Mesendoderm (in vitro differentiated cells): ENCODE measurements at regions not wholly inside any gene's neighbourhood (a gene's known extent, or its start where the extent isn't known, plus 50 kb on each side); places are given as distances from the start of the nearest gene placed in this dataset.

Source experiments
- DNase-seq: peaks from one replicate; pipeline ENCODE4 v3.0.0; 2013
- H2AK5ac ChIP-seq: 2 replicates; pipeline ENCODE4 v1.6.1; 2013; ENCODE audit warnings: low read length, inconsistent platforms
- H2BK120ac ChIP-seq: 2 replicates; pipeline ENCODE4 v1.6.1; 2013; ENCODE audit warnings: low read depth, mild to moderate bottlenecking, low read length, moderate library complexity, mixed read lengths
- H2BK15ac ChIP-seq: replicated peaks from 2 replicates; pipeline ENCODE4 v1.6.1; 2013; ENCODE audit warnings: low read depth, mild to moderate bottlenecking, moderate library complexity
- H2BK5ac ChIP-seq: 2 replicates; pipeline ENCODE4 v1.6.1; 2013; ENCODE audit warnings: low read length, inconsistent platforms
- H3K18ac ChIP-seq: 2 replicates; pipeline ENCODE4 v1.6.1; 2013; ENCODE audit warnings: mild to moderate bottlenecking, low read length, mixed read lengths
- H3K23ac ChIP-seq: one replicate; pipeline ENCODE4 v1.6.1; 2013; ENCODE audit warnings: low read length
- H3K27ac ChIP-seq: 2 replicates; pipeline ENCODE4 v1.5.1; 2013; ENCODE audit warnings: low read depth, mild to moderate bottlenecking, inconsistent platforms, low read length, moderate library complexity
- H3K27me3 ChIP-seq: 2 replicates; pipeline ENCODE4 v1.6.1; 2013; ENCODE audit warnings: low read length, control low read depth, mild to moderate bottlenecking, inconsistent platforms; ENCODE audit not compliant: insufficient read depth, poor library complexity
- H3K36me3 ChIP-seq: 2 replicates; pipeline ENCODE4 v1.6.1; 2013; ENCODE audit warnings: low read length, inconsistent platforms; ENCODE audit not compliant: control insufficient read depth, insufficient read depth
- H3K4ac ChIP-seq: one replicate; pipeline ENCODE4 v1.6.1; 2013; ENCODE audit warnings: low read depth, mild to moderate bottlenecking, low read length, moderate library complexity
- H3K4me1 ChIP-seq: 2 replicates; pipeline ENCODE4 v1.6.1; 2013; ENCODE audit warnings: low read depth, low read length, inconsistent platforms; ENCODE audit not compliant: control insufficient read depth
- H3K4me2 ChIP-seq: 2 replicates; pipeline ENCODE4 v1.6.1; 2013; ENCODE audit warnings: low read length
- H3K4me3 ChIP-seq: 2 replicates; pipeline ENCODE4 v1.5.1; 2013; ENCODE audit warnings: mild to moderate bottlenecking, low read length
- H3K56ac ChIP-seq: one replicate; pipeline ENCODE4 v1.6.1; 2013; ENCODE audit warnings: low read length
- H3K79me1 ChIP-seq: 2 replicates; pipeline ENCODE4 v1.6.1; 2013; ENCODE audit warnings: low read length, inconsistent platforms
- H3K79me2 ChIP-seq: 2 replicates; pipeline ENCODE4 v1.6.1; 2013; ENCODE audit warnings: mild to moderate bottlenecking, low read length; ENCODE audit not compliant: control insufficient read depth, insufficient read depth
- H3K9ac ChIP-seq: 2 replicates; pipeline ENCODE4 v1.6.1; 2013; ENCODE audit warnings: low read length, inconsistent platforms
- H4K5ac ChIP-seq: one replicate; pipeline ENCODE4 v1.6.1; 2013; ENCODE audit warnings: low read length
- H4K8ac ChIP-seq: one replicate; pipeline ENCODE4 v1.6.1; 2013; ENCODE audit warnings: low read depth, mild to moderate bottlenecking, control low read depth, low read length, moderate library complexity
- WGBS: extraction: QIAGEN DNeasy Blood & Tissue Kit; methylation state at CpG from one replicate; pipeline ENCODE4 v1.1.7; 2013; ENCODE audit warnings: low lambda C conversion rate, missing lambda C conversion rate; ENCODE audit not compliant: insufficient coverage; ENCODE audit errors: extremely low coverage; 5-methylcytosine and 5-hydroxymethylcytosine counted together

GRCh38 chr12:58530742-58531062, 389.6 kb downstream of the LRIG3 start:
- H2BK120ac ChIP-seq, result no peak overlapping the region
- H3K27me3 ChIP-seq, result no peaks in the 10 kb centered on the region
- no peak overlapping the region for H3K23ac ChIP-seq
- no peak overlapping the region for H3K9ac ChIP-seq
- no peaks in the 10 kb centered on the region for H3K4me1 ChIP-seq
- no peak overlapping the region for H3K56ac ChIP-seq
- no peak overlapping the region for H3K27ac ChIP-seq
- no peak overlapping the region for H2BK5ac ChIP-seq
- no peak overlapping the region for H3K4me3 ChIP-seq
- no CpG with 5 or more reads among the region's 2 CpGs for WGBS
- no peak overlapping the region for H3K4me2 ChIP-seq
- no peak overlapping the region for H3K18ac ChIP-seq
- no peaks in the 10 kb centered on the region for H3K79me2 ChIP-seq
- H4K5ac ChIP-seq, result no peak overlapping the region
- H3K36me3 ChIP-seq, result no peaks in the 10 kb centered on the region
- H3K79me1 ChIP-seq, result no peaks in the 10 kb centered on the region
- H4K8ac ChIP-seq, result no peak overlapping the region
- DNase-seq, result no peak
- no peak overlapping the region for H2BK15ac ChIP-seq
- no peak overlapping the region for H3K4ac ChIP-seq
- no peak overlapping the region for H2AK5ac ChIP-seq

DNA sequence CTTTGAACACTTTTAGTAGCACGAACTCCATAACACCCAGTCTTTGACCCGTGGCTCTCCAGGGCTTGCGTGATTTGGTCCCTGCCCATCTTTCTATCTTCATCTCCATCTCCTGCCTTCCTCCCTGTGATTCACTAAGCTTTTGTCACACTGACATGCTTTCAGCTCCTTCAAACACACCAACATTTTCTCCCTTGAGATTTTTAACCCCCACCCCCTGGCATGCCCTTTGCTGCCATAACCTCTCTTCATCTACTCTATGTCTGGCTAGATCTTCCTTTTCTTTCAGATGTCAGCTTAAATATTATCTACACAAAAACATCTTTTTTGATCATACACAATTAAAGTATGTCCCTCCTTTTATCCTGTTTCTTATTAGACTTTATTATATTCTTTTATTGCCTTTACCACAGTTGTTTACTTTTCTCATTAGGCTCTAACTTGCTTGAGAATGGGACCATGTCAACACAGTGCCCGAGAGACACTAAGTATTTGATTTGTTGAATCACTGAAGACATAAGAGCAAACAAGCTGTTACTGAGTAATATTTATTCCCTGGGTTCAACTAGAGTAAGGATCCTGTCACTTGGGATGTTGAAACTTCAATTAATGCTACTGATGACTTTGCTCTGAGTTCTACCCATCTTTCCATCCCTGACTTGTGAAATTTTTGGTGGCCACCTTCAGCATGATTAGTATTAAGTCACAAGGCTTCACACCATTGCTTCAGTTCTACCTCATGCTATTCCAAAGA, 387.3 kb downstream of the LRIG3 start:
- WGBS, result no CpG with 5 or more reads among the region's 4 CpGs
- Histone ChIP-seq H3K4me2 (no peak overlapping the region), H3K27ac (no peak overlapping the region)

DNA sequence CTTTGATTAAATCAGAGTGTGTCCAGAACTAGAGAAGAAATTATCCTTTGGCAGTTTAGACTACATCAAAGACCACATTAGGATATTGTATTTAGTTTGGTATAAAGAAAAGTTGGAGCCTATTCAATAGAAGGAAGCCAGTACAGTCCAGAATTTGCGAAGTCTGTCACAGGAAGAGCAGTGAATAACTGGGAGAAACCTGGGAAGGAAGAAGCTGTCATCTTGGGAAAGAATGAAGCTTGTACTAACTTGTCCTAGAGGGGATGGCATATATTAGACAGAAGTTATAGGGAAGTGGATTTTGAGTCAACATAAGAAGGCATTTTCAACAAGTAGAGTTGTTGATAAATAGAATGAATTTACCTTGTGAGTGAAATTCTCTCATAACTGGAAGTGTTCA, 386.7 kb downstream of the LRIG3 start:
- Histone ChIP-seq H3K4me2 (no peak overlapping the region), H3K56ac (no peak overlapping the region), H3K79me2 (no peaks in the 10 kb centered on the region), H3K9ac (no peak overlapping the region), H2BK5ac (no peak overlapping the region), H3K23ac (no peak overlapping the region), H3K18ac (no peak overlapping the region), H3K79me1 (no peaks in the 10 kb centered on the region), H4K5ac (no peak overlapping the region), H3K4me1 (no peaks in the 10 kb centered on the region), H2BK120ac (no peak overlapping the region), H2BK15ac (no peak overlapping the region), H3K36me3 (no peaks in the 10 kb centered on the region), H3K4me3 (no peak overlapping the region), H4K8ac (no peak overlapping the region), H3K27me3 (no peaks in the 10 kb centered on the region), H3K27ac (no peak overlapping the region), H3K4ac (no peak overlapping the region), H2AK5ac (no peak overlapping the region)
- DNase-seq, result no peak
- WGBS, result no CpG with 5 or more reads among the region's 1 CpG

More for the DNA sequence above, 387.3 kb downstream of the LRIG3 start:
- Histone ChIP-seq H2BK5ac (no peak overlapping the region), H3K27me3 (no peaks in the 10 kb centered on the region), H2BK120ac (no peak overlapping the region), H4K8ac (no peak overlapping the region), H3K4ac (no peak overlapping the region), H3K18ac (no peak overlapping the region), H3K4me1 (no peaks in the 10 kb centered on the region), H3K4me3 (no peak overlapping the region), H3K79me1 (no peaks in the 10 kb centered on the region), H2AK5ac (no peak overlapping the region), H3K36me3 (no peaks in the 10 kb centered on the region), H3K79me2 (no peaks in the 10 kb centered on the region), H3K9ac (no peak overlapping the region), H3K56ac (no peak overlapping the region), H2BK15ac (no peak overlapping the region), H3K23ac (no peak overlapping the region), H4K5ac (no peak overlapping the region)
- no peak for DNase-seq

DNA sequence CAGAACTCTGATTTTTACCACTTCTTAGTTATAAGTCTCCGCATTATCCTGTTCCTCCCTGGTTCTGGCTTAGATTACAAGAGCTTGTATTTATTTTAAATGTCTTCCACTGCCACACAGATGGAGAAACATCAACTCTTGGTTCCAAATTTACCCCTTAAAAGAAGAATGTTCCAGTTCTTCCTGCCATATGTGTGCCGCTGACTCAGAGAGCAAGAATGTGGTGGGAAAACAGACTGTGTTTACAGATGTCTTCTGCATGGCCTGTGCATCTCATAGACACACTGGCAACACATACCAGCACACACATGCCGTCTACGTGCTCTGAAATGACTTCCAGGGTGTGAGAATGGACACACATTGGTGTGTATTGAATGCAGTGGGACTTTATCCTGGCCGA, 383.0 kb downstream of the LRIG3 start:
- no peaks in the 10 kb centered on the region for H3K27me3 ChIP-seq
- no peak overlapping the region for H3K23ac ChIP-seq
- H3K4me3 ChIP-seq, result no peak overlapping the region
- H2BK120ac ChIP-seq, result no peak overlapping the region
- H3K79me1 ChIP-seq, result no peaks in the 10 kb centered on the region
- H4K8ac ChIP-seq, result no peak overlapping the region
- H3K36me3 ChIP-seq, result no peaks in the 10 kb centered on the region
- no peak overlapping the region for H2BK15ac ChIP-seq
- H3K56ac ChIP-seq, result no peak overlapping the region
- DNase-seq, result no peak
- H3K9ac ChIP-seq, result no peak overlapping the region
- H2BK5ac ChIP-seq, result no peak overlapping the region
- no peak overlapping the region for H4K5ac ChIP-seq
- H3K4me2 ChIP-seq, result no peak overlapping the region
- no peak overlapping the region for H3K18ac ChIP-seq
- no peak overlapping the region for H2AK5ac ChIP-seq
- H3K4me1 ChIP-seq, result no peaks in the 10 kb centered on the region
- H3K27ac ChIP-seq, result no peak overlapping the region
- H3K79me2 ChIP-seq, result no peaks in the 10 kb centered on the region
- no peak overlapping the region for H3K4ac ChIP-seq
- no CpG with 5 or more reads among the region's 5 CpGs for WGBS

- Histone ChIP-seq H3K4me3 (no peak overlapping the region), H4K8ac (no peak overlapping the region), H2AK5ac (no peak overlapping the region), H3K23ac (no peak overlapping the region), H3K9ac (no peak overlapping the region), H3K4me2 (no peak overlapping the region), H3K18ac (no peak overlapping the region), H3K79me2 (no peaks in the 10 kb centered on the region), H3K36me3 (no peaks in the 10 kb centered on the region), H3K27me3 (no peaks in the 10 kb centered on the region), H3K4me1 (no peaks in the 10 kb centered on the region), H3K56ac (no peak overlapping the region), H4K5ac (no peak overlapping the region), H2BK120ac (no peak overlapping the region), H2BK5ac (no peak overlapping the region), H3K79me1 (no peaks in the 10 kb centered on the region), H2BK15ac (no peak overlapping the region), H3K4ac (no peak overlapping the region), H3K27ac (no peak overlapping the region)
- no CpG with 5 or more reads among the region's 4 CpGs for WGBS
- DNase-seq, result no peak
Measured at GRCh38 chr12:58539295-58539694, 381.0 kb downstream of the LRIG3 start.
